GM21825 (cell line): ENCODE measurements at regions not wholly inside any gene's neighbourhood (a gene's known extent, or its start where the extent isn't known, plus 50 kb on each side); places are given as distances from the start of the nearest gene placed in this dataset.
"Not testable (repeated sequence)": the region's sequence is repeated elsewhere in the genome, so short reads cannot be mapped to it uniquely, and the experiment has no call there.

Source experiments
- ATAC-seq: cut with Tn5 transposase; IDR thresholded peaks from one replicate; pipeline ENCODE4 v1.9.1; 2021; ENCODE audit warnings: mild to moderate bottlenecking, moderate library complexity; ENCODE audit not compliant: unreplicated experiment

DNA sequence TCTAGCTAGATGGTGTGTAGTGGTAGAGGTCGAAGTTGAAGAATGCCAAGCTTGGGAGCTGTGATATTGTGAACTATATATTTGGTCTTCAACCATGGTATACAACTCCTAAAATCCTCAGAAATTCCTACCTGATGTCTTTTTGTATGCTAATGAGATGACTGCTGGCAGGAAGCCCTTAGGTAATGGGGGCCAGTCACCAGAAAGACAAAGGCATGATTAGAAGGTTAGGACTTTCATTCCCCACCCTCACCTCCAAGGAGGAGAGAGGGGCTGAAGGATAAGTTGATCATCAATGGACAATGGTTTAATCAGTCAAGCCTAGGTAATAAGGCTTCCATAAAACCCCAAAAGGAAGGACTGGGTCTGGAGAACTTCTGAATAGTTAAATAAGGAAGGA is 285.7 kb upstream of the POU5F2 start:
- ATAC-seq: no peak

DNA sequence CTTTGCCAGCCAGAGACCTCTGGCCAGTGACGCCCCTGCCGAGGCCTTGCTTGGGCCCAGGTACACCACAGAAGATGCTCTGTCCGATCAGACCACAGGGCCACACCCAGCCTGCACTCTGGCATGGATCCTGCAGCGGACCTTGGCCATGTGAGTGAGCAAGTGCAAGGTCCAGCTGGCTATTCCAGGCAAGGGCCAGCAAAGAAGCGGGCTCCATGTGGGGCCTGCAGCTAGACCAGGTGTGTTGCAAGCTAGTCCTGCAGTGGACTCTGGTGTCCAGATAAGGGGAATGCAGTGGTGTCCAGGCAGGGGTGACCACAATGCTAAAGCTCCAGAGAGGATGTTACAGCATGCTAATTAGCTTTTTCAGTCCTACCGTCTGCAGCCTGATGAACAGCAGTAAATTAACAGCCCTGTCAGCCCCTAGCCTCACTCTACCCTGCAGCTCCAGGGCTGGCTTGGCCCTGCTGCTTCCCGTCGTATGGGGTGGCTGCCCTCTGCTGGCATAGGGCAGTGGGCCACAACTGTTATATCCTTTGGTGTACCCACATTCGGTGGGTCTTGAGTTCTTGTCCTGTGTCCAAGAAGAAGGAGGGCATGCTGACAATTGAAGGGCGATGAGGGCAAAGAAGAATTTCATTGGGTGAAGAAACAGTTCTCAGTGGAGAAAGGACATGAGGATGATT is 284.5 kb upstream of the POU5F2 start:
- no peak for ATAC-seq

GRCh38 chr5:94024620-94025019 is 283.2 kb upstream of the POU5F2 start:
- no peak for ATAC-seq

DNA sequence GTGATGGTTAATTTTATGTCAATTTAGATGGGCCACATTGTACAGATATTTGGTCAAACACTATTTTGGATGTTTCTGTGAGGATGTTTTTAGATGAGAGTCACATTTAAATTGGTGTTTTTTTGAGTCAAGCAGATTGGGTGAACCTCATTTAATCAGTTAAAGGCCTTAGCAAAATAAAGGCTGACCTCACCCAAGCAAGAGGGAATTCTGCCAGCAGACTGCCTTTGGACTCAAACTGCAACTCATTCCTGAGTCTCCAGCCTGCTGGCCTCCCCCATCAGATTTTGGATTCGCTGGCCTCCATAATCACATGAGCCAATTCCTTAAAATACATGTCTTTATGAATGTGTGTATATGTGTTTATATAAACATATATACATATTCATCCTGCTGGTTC is 282.7 kb upstream of the POU5F2 start:
- no peak for ATAC-seq

DNA sequence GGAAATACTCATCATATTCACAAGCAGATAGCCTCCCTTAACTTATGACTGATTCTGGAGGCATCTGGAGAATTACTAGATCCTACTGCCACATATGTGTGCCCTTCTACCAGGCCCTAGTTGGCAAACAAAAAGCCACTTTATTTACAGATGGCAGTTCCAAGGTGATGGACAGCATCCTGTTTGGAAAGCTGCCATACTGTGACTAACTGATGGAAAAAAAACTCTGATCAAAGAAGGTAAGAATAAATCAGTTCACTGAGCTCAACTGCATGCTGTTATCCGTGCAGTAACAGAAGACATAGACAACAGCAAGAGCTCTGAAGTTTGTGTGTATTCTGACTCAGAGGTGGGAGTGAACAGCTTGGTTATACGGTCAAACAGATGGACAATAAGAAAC is 279.8 kb upstream of the POU5F2 start:
- no peak for ATAC-seq

DNA sequence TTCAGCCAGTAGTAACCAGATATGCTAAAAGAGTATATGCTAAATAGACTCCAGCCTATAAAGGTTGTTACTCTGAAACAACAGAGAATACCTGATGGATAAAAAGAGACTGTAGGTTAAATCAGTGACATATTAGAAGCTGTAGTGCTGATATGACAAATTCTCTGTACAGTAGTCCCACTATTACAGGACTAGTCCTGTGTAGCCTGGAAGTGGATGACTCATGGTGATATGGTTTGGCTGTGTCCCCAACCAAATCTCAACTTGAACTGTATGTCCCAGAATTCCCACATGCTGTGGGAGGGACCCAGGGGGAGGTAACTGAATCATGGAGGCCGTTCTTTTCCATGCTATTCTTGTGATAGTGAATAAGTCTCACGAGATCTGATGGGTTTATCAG is 276.2 kb upstream of the POU5F2 start:
- ATAC-seq: no peak

DNA sequence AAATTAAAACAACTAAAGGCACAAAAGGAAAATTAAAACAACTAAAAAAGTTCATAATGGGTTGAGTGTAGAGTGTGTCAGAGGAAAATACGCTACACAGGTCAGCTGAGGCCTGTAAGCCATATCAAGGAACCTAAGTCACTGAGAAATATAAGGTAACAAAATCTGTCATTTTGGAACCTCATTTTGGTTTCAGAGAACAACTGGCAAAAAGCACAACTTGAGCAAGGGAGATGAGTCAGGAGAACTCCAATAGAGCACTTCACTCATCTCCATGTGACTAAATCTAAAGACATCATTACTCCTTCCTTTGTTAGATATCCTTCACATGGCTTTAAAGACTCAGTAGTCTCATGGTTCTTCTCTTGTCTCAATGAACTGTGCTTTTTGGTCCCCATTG is 269.4 kb upstream of the POU5F2 start:
- no peak for ATAC-seq

DNA sequence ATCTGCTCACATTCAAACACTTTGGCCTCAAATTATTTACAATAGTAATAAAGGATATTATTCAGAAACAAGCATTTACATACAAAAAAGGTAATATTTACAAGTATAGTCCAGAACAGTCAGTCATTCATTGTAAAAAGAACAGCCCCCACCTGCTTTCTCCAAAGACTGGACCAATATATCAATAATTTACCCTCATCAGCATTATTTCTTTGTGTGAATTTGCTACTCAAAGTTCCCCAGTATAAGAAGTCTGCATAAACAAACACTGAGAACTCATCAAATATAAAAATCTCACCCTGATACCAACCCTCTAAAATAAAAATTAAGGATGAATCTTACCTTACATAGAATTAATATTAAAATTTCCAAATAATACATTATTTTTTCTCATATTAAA is 267.8 kb upstream of the POU5F2 start:
- no peak for ATAC-seq

DNA sequence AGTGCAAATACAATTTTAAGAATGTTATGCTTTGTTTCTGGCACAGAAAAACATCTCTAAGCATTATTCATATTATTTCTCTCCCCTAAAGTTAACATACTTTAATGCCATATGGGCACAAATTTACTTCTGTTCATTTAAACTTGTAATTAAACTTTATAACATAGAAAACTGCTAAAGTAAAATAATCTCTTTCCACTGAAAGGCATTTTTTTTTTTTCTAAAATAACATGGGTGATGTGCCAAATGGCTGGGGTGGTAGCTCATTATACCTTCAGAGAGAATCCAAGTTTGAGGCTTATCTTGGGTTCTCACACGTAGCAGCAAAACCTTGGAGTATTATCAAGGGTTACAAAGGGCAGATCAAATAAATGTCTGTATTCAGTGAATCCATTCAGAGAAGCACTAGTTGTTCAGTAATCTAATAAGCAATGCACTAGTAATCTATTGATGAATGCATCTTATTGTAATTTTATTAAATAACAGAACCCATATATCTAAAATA is 257.6 kb upstream of the POU5F2 start:
- no peak for ATAC-seq

GRCh38 chr5:93997562-93997961 is 256.2 kb upstream of the POU5F2 start:
- no peak for ATAC-seq

GRCh38 chr5:93995126-93995621 is 253.8 kb upstream of the POU5F2 start:
- ATAC-seq: peak; percentile 59

GRCh38 chr5:93993161-93993560 is 251.8 kb upstream of the POU5F2 start:
- no peak for ATAC-seq

DNA sequence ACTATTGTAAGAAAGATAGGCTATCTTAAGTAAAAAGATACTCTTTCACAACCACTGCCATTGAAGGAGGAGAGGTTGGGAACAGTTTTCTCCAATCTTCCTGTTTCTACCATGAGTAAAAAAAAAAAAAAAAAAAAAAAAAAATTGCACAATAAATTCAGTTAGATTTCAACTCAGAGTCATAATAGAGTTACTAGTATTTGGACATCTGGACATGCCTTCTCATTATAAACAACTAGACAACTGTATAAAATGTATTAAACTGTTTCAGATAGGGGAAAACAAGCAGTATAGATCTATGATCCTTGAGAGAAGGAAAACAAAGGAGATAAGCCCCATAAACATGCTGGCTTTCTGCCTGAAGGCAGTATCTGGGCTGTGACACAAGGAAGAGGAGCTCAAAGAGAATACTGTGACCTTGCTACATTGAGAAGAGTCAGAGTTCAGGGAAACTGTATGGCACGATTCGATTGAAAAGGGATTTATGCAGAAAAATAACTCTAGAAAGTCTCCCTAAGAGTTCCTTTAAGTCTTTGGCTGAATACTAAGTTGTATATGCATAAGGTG is 249.2 kb upstream of the POU5F2 start:
- ATAC-seq: no peak

DNA sequence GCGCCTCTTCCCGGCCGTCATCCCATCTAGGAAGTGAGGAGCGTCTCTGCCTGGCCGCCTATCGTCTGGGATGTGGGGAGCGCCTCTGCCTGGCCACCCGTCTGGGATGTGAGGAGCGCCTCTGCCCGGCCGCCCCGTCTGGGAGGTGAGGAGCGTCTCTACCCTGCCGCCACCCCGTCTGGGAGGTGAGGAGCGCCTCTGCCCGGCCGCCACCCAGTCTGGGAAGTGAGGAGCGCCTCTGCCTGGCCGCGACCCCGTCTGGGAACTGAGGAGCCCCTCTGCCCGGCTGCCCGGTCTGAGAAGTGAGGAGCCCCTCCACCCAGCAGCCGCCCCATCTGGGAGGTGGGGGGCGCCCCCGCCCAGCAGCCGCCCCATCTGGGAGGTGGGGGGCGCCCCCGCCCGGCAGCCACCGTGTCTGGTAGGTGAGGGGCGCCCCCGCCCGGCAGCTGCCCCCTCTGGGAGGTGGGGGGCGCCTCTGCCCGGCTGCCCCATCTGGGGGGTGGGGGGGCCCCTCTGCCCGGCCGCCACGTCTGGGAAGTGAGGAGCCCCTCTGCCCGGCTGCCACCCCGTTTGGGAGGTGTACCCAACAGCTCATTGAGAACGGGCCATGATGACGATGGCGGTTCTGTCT is 244.7 kb upstream of the POU5F2 start:
- not testable (repeated sequence) for ATAC-seq

GRCh38 chr5:93978222-93978621 is 236.8 kb upstream of the POU5F2 start:
- ATAC-seq: no peak

DNA sequence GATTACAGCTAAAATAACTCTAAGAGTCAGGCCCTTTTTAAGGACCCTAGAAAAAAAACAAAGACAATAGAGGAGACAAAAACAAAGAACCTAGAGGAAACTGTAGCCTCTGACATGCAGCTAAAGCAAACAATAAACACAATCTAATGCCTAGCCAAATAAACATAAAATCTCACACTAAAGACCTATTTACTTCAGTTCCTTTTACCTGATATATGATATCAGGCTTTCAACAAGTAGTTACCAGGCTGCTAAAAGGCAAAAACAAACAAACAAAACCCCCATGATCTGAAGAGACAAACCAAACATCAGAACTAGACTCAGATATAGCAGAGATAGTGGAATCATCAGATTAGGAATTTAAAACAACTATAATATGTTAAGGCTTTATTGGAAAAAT is 226.5 kb upstream of the POU5F2 start:
- ATAC-seq: no peak

- ATAC-seq: no peak
Measured at GRCh38 chr5:93964421-93964820, 223.0 kb upstream of the POU5F2 start.

DNA sequence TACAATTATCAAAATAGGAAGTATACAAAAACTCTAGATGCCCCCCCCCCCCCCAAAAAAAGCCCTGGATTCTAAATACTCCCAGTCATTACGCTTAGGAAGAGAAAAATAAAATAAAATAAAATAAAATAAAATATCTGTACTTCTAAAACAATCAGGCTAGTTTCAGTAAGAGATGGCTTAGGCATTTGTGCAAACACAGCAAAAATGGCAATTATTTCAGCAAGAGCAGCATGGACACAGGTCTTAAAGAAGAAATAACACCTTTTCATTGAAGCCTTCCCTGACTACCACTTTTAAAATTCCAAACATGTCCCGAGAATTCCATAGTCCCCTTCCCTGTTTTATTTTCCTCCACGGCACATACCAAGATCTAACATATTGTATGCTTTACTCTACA is 218.6 kb upstream of the POU5F2 start:
- ATAC-seq: no peak

DNA sequence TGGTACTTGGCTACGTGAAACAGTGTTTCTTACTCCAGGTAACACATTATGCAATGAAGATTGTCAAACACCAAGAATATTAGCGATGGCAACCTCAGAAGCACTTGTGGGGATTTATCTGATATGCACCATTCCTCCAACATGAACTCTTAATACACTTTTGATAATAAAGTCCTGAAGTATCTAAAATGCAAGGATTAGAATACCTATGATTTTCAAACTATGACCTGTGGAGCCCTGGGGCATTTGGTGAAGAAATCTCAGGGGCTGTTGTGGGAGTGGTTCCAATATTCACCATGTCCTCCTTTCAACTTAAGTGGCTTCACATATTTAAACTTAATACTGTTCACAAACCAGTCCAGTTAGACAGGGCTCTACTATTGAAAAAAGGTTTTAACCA is 214.6 kb upstream of the POU5F2 start:
- ATAC-seq: no peak

DNA sequence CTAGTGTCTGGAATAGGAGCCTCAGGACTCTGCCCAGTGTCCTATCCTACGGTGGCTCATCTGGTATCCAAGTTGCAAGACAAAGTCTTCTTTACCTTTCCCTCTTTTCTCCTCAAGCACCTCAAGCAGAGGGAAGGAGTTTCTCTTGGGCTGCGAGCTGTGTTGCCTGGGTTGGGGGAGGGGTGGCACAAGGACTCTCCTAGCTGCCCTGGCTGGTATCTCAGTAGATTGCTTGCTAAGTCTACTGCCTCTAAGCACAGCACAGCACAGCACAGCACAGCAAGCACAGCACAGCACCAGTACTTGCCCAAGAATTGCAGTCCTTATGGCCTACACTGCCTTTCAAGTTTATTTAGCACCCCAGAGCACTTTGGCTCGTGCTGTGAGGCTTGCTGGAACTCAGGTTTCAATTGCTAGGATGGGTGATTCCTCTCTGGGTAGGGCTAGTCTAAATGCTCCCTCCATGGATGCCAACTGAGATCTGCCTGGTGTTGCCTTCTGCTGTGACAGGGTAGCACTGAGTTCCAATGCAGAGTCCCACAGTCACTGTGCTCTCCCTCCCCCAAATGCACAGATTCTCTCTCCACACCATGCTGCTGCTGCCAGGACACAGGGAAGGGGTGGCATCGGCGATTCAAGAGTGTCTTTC is 213.1 kb upstream of the POU5F2 start:
- no peak for ATAC-seq

DNA sequence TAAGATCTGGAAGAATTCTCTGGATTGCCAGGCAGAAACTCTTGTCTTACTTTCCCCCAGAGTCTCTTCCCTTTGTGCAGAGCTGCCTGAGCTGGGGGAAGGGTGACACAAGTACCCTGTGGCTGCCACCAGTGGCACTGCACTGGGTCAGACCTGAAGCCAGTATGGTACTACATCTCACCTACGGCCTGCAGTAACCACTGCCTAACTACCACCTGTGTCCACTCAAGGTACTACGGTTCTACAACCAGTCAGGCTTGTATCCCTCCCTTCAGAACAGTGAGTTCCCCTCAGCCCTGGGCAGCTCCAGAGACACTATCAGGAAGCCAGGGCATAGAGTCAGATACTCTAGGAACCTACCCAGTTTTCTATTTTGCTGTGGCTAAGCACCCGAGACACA is 212.0 kb upstream of the POU5F2 start:
- no peak for ATAC-seq

GRCh38 chr5:93941897-93942296 is 200.5 kb upstream of the POU5F2 start:
- ATAC-seq: no peak
